Cardiac muscle cell (in vitro differentiated cells and primary cell): ENCODE measurements at regions not wholly inside any gene's neighbourhood (a gene's known extent, or its start where the extent isn't known, plus 50 kb on each side); places are given as distances from the start of the nearest gene placed in this dataset.

ENCODE experiments used
- DNase-seq, 2 donors: peaks; one replicate each; pipeline versions ENCODE4 v3.0.0 to v3.0.0-alpha.2; 2010 to 2017; ENCODE audit warnings: low read depth in 1 of 2, low spot score in 1 of 2
- H3K27ac ChIP-seq: fragments of 200-600 bp; sonication (generic); 2 replicates; pipeline ENCODE4 v1.5.1; 2016
- H3K27me3 ChIP-seq: fragments of 200-600 bp; sonication (generic); 2 replicates; pipeline ENCODE4 v1.6.0; 2016; ENCODE audit warnings: control low read depth
- H3K36me3 ChIP-seq: fragments of 200-600 bp; sonication (generic); 2 replicates; pipeline ENCODE4 v1.5.1; 2016; ENCODE audit warnings: control low read depth
- H3K4me1 ChIP-seq: fragments of 200-600 bp; sonication (generic); 2 replicates; pipeline ENCODE4 v1.8.1; 2017; ENCODE audit warnings: low read depth, mild to moderate bottlenecking, mixed run types
- H3K4me3 ChIP-seq: fragments of 200-600 bp; sonication (generic); 2 replicates; pipeline ENCODE4 v1.5.1; 2016; ENCODE audit warnings: mild to moderate bottlenecking
- H3K9me3 ChIP-seq: fragments of 200-600 bp; sonication (generic); 2 replicates; pipeline ENCODE4 v1.5.1; 2017; ENCODE audit warnings: low read depth, mild to moderate bottlenecking, control low read depth
- CTCF ChIP-seq: IDR thresholded peaks from 2 replicates; pipeline ENCODE4 v1.5.1; 2012; ENCODE audit warnings: low read depth, mild to moderate bottlenecking, low read length

- no peak for TF ChIP-seq CTCF
- H3K36me3 ChIP-seq, result no peaks in the 10 kb centered on the region
- no peaks in the 10 kb centered on the region for H3K27me3 ChIP-seq
- DNase-seq, result no peak
- H3K4me1 ChIP-seq, result no peaks in the 10 kb centered on the region
- H3K4me3 ChIP-seq, result no peak overlapping the region
- H3K9me3 ChIP-seq, result no peaks in the 10 kb centered on the region
- no peak overlapping the region for H3K27ac ChIP-seq
Observed at GRCh38 chr3:103446953-103447629, 1012.3 kb downstream of the ZPLD1 start.

GRCh38 chr3:103453152-103453551 is 1018.3 kb downstream of the ZPLD1 start:
- Histone ChIP-seq H3K27ac (no peak overlapping the region), H3K27me3 (no peaks in the 10 kb centered on the region), H3K4me3 (no peak overlapping the region), H3K36me3 (no peaks in the 10 kb centered on the region), H3K4me1 (no peaks in the 10 kb centered on the region), H3K9me3 (no peaks in the 10 kb centered on the region)
- no peak for TF ChIP-seq CTCF
- no peak for DNase-seq

GRCh38 chr3:103459815-103460214 is 1025.0 kb downstream of the ZPLD1 start:
- no peak for TF ChIP-seq CTCF
- H3K36me3 ChIP-seq, result no peaks in the 10 kb centered on the region
- DNase-seq, result no peak
- no peaks in the 10 kb centered on the region for H3K27me3 ChIP-seq
- H3K27ac ChIP-seq, result no peak overlapping the region
- H3K9me3 ChIP-seq, result no peaks in the 10 kb centered on the region
- H3K4me3 ChIP-seq, result no peak overlapping the region
- no peaks in the 10 kb centered on the region for H3K4me1 ChIP-seq

- TF ChIP-seq CTCF, result no peak
- Histone ChIP-seq H3K27ac (no peak overlapping the region), H3K4me3 (no peak overlapping the region), H3K4me1 (no peaks in the 10 kb centered on the region), H3K36me3 (no peaks in the 10 kb centered on the region), H3K27me3 (no peaks in the 10 kb centered on the region), H3K9me3 (no peaks in the 10 kb centered on the region)
- DNase-seq, result no peak
Observed at GRCh38 chr3:103470498-103470897, 1035.7 kb downstream of the ZPLD1 start.

- no peak overlapping the region for H3K4me3 ChIP-seq
- no peak for TF ChIP-seq CTCF
- DNase-seq, result no peak
Observed at GRCh38 chr3:103494011-103494410, 1059.2 kb downstream of the ZPLD1 start.

More at GRCh38 chr3:103494011-103494410, 1059.2 kb downstream of the ZPLD1 start:
- H3K27me3 ChIP-seq, result no peaks in the 10 kb centered on the region
- H3K4me1 ChIP-seq, result no peaks in the 10 kb centered on the region
- no peaks in the 10 kb centered on the region for H3K9me3 ChIP-seq
- H3K36me3 ChIP-seq, result no peaks in the 10 kb centered on the region
- no peak overlapping the region for H3K27ac ChIP-seq
